Peyer's patch (tissue), 4 donors: ENCODE measurements at regions not wholly inside any gene's neighbourhood (a gene's known extent, or its start where the extent isn't known, plus 50 kb on each side); places are given as distances from the start of the nearest gene placed in this dataset.
A peak's percentile ranks its signal among the peaks of the same experiment; 100 is the strongest.
"Not testable (repeated sequence)": the region's sequence is repeated elsewhere in the genome, so short reads cannot be mapped to it uniquely, and the experiment has no call there.

Source experiments
- DNase-seq, 3 donors: peaks; one replicate each; pipeline ENCODE4 v3.0.0-alpha.2; 2017 to 2019
- H3K27ac ChIP-seq, 4 donors: fragments of 200-600 bp; sonication (generic); one replicate each; pipeline ENCODE4 v1.5.1; 2016 to 2019
- H3K27me3 ChIP-seq, 2 donors: fragments of 200-600 bp; sonication (generic); one replicate each; pipeline ENCODE4 v1.5.1; 2019
- H3K36me3 ChIP-seq, 3 donors: fragments of 200-600 bp; sonication (generic); one replicate each; pipeline ENCODE4 v1.5.1; 2016 to 2019
- H3K4me1 ChIP-seq, 4 donors: fragments of 200-600 bp; sonication (generic); one replicate each; pipeline ENCODE4 v1.5.1; 2016 to 2019
- H3K4me3 ChIP-seq, 4 donors: fragments of 200-600 bp; sonication (generic); 1 replicate in 3 of 4; 2 replicates in 1 of 4; pipeline ENCODE4 v1.5.1; 2016 to 2019; ENCODE audit warnings: mild to moderate bottlenecking in 1 of 4
- H3K9me3 ChIP-seq, 4 donors: fragments of 200-600 bp; sonication (generic); one replicate each; pipeline ENCODE4 v1.5.1; 2016 to 2019; ENCODE audit warnings: mild to moderate bottlenecking in 1 of 4
- CTCF ChIP-seq, 6 experiments: fragments of 450-650 bp in 4 of 6; fragments of 200-600 bp in 2 of 6; sonication (generic) in 1 of 6; IDR thresholded peaks; one replicate each; pipeline ENCODE4 v1.5.1; 2017 to 2019; ENCODE audit warnings: antibody characterized with exemption in 6 of 6, mild to moderate bottlenecking in 3 of 6, moderate library complexity in 1 of 6
- POLR2A ChIP-seq, 2 donors: fragments of 450-650 bp; IDR thresholded peaks; one replicate each; pipeline ENCODE4 v1.5.1; 2017; ENCODE audit warnings: antibody characterized with exemption in 2 of 2, mild to moderate bottlenecking in 2 of 2, moderate library complexity in 2 of 2

- TF ChIP-seq POLR2A (IDR thresholded peaks at IDR 0.05) (no peak), CTCF (IDR thresholded peaks at IDR 0.05) (no peak)
- H3K4me1 ChIP-seq, result peaks cover 0 to 7% (median 2%) of the 10 kb centered on the region in 4 donors
- no peaks in the 10 kb centered on the region for H3K9me3 ChIP-seq
- no peaks in the 10 kb centered on the region for H3K27me3 ChIP-seq
- H3K27ac ChIP-seq, result no peak overlapping the region
- no peak for DNase-seq
- H3K4me3 ChIP-seq, result no peak overlapping the region
- no peaks in the 10 kb centered on the region for H3K36me3 ChIP-seq
Measured at GRCh38 chr1:866095-866494, 57.6 kb upstream of the SAMD11 start.

GRCh38 chr1:866631-867299, 57.0 kb upstream of the SAMD11 start:
- not testable (repeated sequence) for H3K36me3 ChIP-seq, H3K4me3 ChIP-seq, H3K27me3 ChIP-seq, DNase-seq, H3K9me3 ChIP-seq, H3K27ac ChIP-seq, H3K4me1 ChIP-seq

- not testable (repeated sequence) for H3K4me3 ChIP-seq, H3K4me1 ChIP-seq, H3K36me3 ChIP-seq, DNase-seq, H3K27me3 ChIP-seq, H3K27ac ChIP-seq, H3K9me3 ChIP-seq
Measured at GRCh38 chr1:867550-867949, 56.2 kb upstream of the SAMD11 start.

- Histone ChIP-seq H3K9me3 (no peaks in the 10 kb centered on the region), H3K27me3 (no peaks in the 10 kb centered on the region), H3K4me1 (peaks cover 0 to 7% (median 2%) of the 10 kb centered on the region in 4 donors), H3K27ac (no peak overlapping the region), H3K4me3 (peak overlapping the region in 3 of 4 donors; percentile 27 to 40 (median 36)), H3K36me3 (no peaks in the 10 kb centered on the region)
- TF ChIP-seq POLR2A (IDR thresholded peaks at IDR 0.05) (no peak), CTCF (IDR thresholded peaks at IDR 0.05) (peak; percentile 69 to 94 (median 82))
- peak; percentile 67 to 87 (median 82) for DNase-seq
Measured at GRCh38 chr1:869499-870244, 54.1 kb upstream of the SAMD11 start.
